Left lung (tissue), 4 donors: ENCODE measurements at regions not wholly inside any gene's neighbourhood (a gene's known extent, or its start where the extent isn't known, plus 50 kb on each side); places are given as distances from the start of the nearest gene placed in this dataset.

ENCODE experiments used
- ATAC-seq: fragments of 200-7000 bp; cut with Tn5 transposase; one replicate; pipeline ENCODE4 v1.9.1; 2020; ENCODE audit warnings: moderate library complexity
- DNase-seq, 4 donors: peaks; one replicate each; pipeline ENCODE4 v3.0.0-alpha.2; 2013 to 2020
- H3K27ac ChIP-seq, 2 donors: fragments of 200-600 bp; sonication (generic) in 1 of 2; one replicate each; pipeline versions ENCODE4 v1.5.0 to v1.8.0; 2020 to 2021
- H3K27me3 ChIP-seq, 2 donors: fragments of 200-600 bp; sonication (generic) in 1 of 2; one replicate each; pipeline versions ENCODE4 v1.5.0 to v1.8.0; 2020 to 2021
- H3K36me3 ChIP-seq, 2 donors: fragments of 200-600 bp; sonication (generic) in 1 of 2; one replicate each; pipeline versions ENCODE4 v1.5.0 to v1.8.0; 2020 to 2021
- H3K4me1 ChIP-seq, 2 donors: fragments of 200-600 bp; one replicate each; pipeline ENCODE4 v1.8.0; 2021
- H3K4me3 ChIP-seq, 2 donors: fragments of 200-600 bp; sonication (generic) in 1 of 2; one replicate each; pipeline versions ENCODE4 v1.5.0 to v1.8.0; 2020 to 2021; ENCODE audit warnings: mild to moderate bottlenecking in 1 of 2
- H3K9me3 ChIP-seq, 2 donors: fragments of 200-600 bp; sonication (generic) in 1 of 2; one replicate each; pipeline versions ENCODE4 v1.5.0 to v1.8.0; 2020 to 2021
- intact Hi-C, 2 donors: fragments of 100-400 bp; cut with DNase I; formaldehyde crosslinking; loops; one replicate each; pipeline versions ENCODE4 v1.11.2 to v1.14.2; 2022
- TF ChIP-seq, protein P1 (sequence below), 2 donors: fragments of 200-600 bp; sonication (generic) in 1 of 2; IDR thresholded peaks; one replicate each; pipeline versions ENCODE4 v1.5.0 to v1.8.0; 2021; ENCODE audit warnings: antibody characterized with exemption in 2 of 2
- donor health status: DM: no; HTN: yes; CAD: no.
- donor health status: DM: no; HTN: no; CAD: no.

DNA sequence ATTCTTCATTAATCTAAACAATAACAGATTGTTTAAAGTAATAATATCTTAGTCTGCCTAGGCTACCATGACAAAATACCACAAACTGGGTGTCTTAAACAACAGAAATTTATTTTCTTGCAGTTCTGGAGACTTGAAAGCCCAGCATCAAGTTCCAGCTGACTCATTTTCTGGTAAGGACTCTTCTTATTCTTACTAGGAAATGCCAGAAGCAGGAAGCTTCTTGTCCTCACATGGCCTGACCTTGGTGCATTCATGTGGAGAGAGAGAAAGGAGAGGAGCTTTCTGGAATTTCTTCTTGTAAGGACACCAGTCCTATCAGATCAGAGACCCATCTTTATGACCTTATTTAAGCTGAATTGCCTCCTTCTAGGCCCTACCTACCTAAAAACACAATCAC is 110.5 kb downstream of the ANKRD60 start:
- peaks cover 0 to 11% of the 10 kb centered on the region in 2 donors for H3K9me3 ChIP-seq
- TF ChIP-seq, protein P1, sequence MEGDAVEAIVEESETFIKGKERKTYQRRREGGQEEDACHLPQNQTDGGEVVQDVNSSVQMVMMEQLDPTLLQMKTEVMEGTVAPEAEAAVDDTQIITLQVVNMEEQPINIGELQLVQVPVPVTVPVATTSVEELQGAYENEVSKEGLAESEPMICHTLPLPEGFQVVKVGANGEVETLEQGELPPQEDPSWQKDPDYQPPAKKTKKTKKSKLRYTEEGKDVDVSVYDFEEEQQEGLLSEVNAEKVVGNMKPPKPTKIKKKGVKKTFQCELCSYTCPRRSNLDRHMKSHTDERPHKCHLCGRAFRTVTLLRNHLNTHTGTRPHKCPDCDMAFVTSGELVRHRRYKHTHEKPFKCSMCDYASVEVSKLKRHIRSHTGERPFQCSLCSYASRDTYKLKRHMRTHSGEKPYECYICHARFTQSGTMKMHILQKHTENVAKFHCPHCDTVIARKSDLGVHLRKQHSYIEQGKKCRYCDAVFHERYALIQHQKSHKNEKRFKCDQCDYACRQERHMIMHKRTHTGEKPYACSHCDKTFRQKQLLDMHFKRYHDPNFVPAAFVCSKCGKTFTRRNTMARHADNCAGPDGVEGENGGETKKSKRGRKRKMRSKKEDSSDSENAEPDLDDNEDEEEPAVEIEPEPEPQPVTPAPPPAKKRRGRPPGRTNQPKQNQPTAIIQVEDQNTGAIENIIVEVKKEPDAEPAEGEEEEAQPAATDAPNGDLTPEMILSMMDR (IDR thresholded peaks at IDR 0.05): no peak
- no peaks in the 10 kb centered on the region for H3K36me3 ChIP-seq
- peaks cover 0 to 15% of the 10 kb centered on the region in 2 donors for H3K27me3 ChIP-seq
- H3K27ac ChIP-seq: no peak overlapping the region
- no peak overlapping the region for H3K4me3 ChIP-seq
- intact Hi-C loops: no loop called here
- ATAC-seq: no peak
- H3K4me1 ChIP-seq: no peaks in the 10 kb centered on the region
- no peak for DNase-seq

DNA sequence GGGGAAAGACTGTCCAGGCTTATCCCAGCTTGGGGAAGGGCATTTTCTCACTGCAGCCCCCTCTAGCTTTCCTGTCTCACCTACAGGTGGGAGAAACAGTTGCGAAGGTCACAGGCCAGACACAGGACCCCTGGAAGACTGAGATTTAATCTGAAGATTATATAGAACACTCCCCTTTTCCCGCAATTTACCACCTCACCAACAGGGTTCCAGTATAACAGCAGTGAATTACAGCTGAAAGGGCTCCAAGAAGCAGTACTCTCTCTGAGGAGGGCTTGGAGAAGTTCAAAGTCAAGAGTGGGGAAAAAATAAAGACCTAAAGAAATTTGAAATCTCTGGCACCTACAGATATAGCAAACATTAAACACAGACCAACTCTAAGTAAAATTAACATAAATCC is 111.9 kb downstream of the ANKRD60 start:
- peaks cover 0 to 15% of the 10 kb centered on the region in 2 donors for H3K27me3 ChIP-seq
- DNase-seq (no peak), ATAC-seq (no peak)
- no peaks in the 10 kb centered on the region for H3K36me3 ChIP-seq
- H3K27ac ChIP-seq: no peak overlapping the region
- no peak overlapping the region for H3K4me3 ChIP-seq
- H3K9me3 ChIP-seq: peaks cover 0 to 11% of the 10 kb centered on the region in 2 donors
- intact Hi-C loops: no loop called here
- TF ChIP-seq, protein P1 (IDR thresholded peaks at IDR 0.05): no peak
- no peaks in the 10 kb centered on the region for H3K4me1 ChIP-seq

DNA sequence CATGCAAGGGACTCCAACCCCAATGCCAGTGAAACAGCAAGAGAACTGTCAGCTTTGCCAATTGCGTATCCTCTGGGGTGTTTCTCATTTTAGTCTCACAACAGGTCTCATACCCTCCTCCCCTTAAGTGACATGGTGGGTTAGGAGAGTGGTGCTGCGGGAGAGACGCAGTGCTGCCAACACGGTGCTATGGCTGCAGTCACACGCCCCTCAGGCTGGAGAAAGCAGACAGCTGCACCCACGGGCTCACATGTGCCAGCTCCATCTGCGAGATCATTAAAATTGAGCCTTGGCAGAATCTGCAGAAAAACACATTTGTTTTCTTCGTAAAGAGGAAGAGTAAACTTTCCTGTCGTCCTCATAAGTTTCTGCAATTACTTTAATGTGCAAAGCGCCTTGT is 114.7 kb downstream of the ANKRD60 start:
- Histone ChIP-seq H3K36me3 (no peaks in the 10 kb centered on the region), H3K4me1 (no peaks in the 10 kb centered on the region), H3K27me3 (peaks cover 0 to 15% of the 10 kb centered on the region in 2 donors), H3K9me3 (peaks cover 0 to 4% of the 10 kb centered on the region in 2 donors), H3K4me3 (no peak overlapping the region), H3K27ac (no peak overlapping the region)
- no peak for DNase-seq
- TF ChIP-seq, protein P1 (IDR thresholded peaks at IDR 0.05): no peak
- ATAC-seq: no peak
- intact Hi-C loops: no loop called here

DNA sequence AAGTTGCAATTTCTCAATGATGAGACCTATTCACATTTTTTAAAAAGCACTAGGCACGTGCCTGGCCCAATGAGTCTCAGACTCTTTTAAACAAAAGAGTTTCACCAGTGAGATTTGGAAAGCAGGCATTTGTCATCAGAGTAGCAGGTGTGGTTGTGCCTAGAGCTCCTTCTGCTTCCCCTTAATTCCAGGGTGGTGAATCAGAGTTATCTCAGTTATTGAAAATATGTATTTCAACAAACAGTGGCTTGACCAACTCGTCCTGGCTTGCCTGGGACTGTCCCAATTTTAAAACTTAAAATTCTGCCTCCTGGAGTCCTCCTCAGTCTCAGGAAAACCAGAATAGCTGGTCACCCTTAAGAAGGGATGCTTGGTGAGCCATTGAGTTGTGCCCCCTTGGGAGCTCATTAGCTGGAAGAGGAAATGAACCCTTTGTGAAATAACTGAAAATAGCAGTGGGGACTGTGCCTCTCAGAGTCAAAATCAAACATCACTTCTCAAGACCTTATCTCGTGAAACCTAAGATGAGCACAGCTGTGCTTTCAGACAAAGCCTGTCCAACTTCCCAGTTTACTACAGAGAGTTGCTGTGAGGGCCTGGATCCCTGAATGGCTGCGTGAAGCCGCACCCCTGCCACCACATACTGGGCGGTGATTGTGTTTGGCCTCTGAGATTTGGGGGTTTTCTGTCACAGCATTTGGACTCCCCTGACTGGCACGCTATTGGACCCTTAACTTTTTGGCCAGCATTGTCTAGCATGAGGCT is 116.3 kb downstream of the ANKRD60 start:
- no peak overlapping the region for H3K4me3 ChIP-seq
- intact Hi-C loops: no loop called here
- DNase-seq (no peak), ATAC-seq (peak; percentile 75)
- H3K27ac ChIP-seq: no peak overlapping the region
- TF ChIP-seq, protein P1 (IDR thresholded peaks at IDR 0.05): no peak
- no peaks in the 10 kb centered on the region for H3K36me3 ChIP-seq
- peaks cover 0 to 15% of the 10 kb centered on the region in 2 donors for H3K27me3 ChIP-seq
- no peaks in the 10 kb centered on the region for H3K9me3 ChIP-seq
- H3K4me1 ChIP-seq: no peaks in the 10 kb centered on the region

DNA sequence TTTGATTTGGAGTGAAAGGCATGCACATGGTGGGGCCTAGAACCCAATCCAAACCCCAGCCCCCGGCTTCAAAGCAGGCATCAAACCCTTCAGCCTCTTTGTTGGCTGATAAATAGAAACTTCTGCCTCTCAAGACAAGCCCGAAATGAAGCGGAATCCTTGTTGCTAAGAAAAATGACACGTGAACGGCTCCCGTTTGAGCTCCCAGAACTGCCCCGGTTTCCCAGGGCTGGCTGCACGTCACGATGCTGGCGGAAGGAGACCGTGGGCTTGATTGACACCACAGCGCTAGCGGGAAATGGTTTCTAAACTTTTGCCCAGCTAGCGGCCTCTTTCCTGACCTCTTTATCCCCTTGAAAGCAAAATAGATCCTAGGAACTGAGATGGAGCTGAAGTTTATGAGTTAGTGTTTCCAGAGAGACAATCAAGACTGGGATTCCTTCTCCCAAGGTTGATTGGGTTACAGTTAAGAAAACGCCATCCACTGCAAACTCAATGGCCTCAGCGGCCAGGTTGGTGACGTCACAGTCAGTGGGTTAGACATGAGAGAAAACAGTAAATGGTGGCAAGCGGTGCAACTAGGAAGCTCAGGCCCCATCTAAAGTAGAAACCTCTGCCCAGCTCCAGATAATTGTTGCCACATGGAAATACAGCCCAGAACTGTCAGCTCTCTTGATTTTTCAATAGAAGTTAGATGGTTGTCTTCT is 117.0 kb downstream of the ANKRD60 start:
- no peak overlapping the region for H3K27ac ChIP-seq
- intact Hi-C loops: no loop called here

More for the DNA sequence above, 117.0 kb downstream of the ANKRD60 start:
- TF ChIP-seq, protein P1 (IDR thresholded peaks at IDR 0.05): no peak
- Histone ChIP-seq H3K9me3 (no peaks in the 10 kb centered on the region), H3K4me1 (no peaks in the 10 kb centered on the region), H3K36me3 (no peaks in the 10 kb centered on the region), H3K27me3 (peaks cover 0 to 15% of the 10 kb centered on the region in 2 donors), H3K4me3 (no peak overlapping the region)
- no peak for DNase-seq
- no peak for ATAC-seq
